Gastrocnemius medialis (tissue), 4 donors: ENCODE measurements at regions not wholly inside any gene's neighbourhood (a gene's known extent, or its start where the extent isn't known, plus 50 kb on each side); places are given as distances from the start of the nearest gene placed in this dataset.

Experiments
- ATAC-seq, 2 donors: fragments of 150-250 bp; one replicate each; pipeline ENCODE4 v1.9.1; 2016
- DNase-seq, 2 donors: peaks; one replicate each; pipeline ENCODE4 v3.0.0-alpha.2; 2019
- H3K27ac ChIP-seq, 4 donors: fragments of 200-600 bp; sonication (generic); 1 replicate in 1 of 4; 2 replicates in 3 of 4; pipeline ENCODE4 v1.5.1; 2016 to 2018; ENCODE audit warnings: mild to moderate bottlenecking in 2 of 4, moderate library complexity in 1 of 4
- H3K27me3 ChIP-seq, 3 donors: fragments of 200-600 bp; sonication (generic) in 2 of 3; 1 replicate in 1 of 3; 2 replicates in 2 of 3; pipeline versions ENCODE4 v1.5.1 to v1.6.0; 2016 to 2019; ENCODE audit warnings: mild to moderate bottlenecking in 1 of 3, moderate library complexity in 1 of 3
- H3K36me3 ChIP-seq, 2 donors: fragments of 200-600 bp; sonication (generic) in 1 of 2; one replicate each; pipeline ENCODE4 v1.5.1; 2017 to 2018
- H3K4me1 ChIP-seq, 2 donors: fragments of 200-600 bp; sonication (generic) in 1 of 2; one replicate each; pipeline ENCODE4 v1.5.1; 2016 to 2017; ENCODE audit warnings: mild to moderate bottlenecking in 2 of 2
- H3K4me3 ChIP-seq, 4 donors: fragments of 200-600 bp; sonication (generic) in 3 of 4; 1 replicate in 1 of 4; 2 replicates in 3 of 4; pipeline ENCODE4 v1.5.1; 2016 to 2019; ENCODE audit warnings: mild to moderate bottlenecking in 2 of 4
- H3K9me3 ChIP-seq, 3 donors: fragments of 200-600 bp; sonication (generic) in 2 of 3; 1 replicate in 1 of 3; 2 replicates in 2 of 3; pipeline ENCODE4 v1.5.1; 2016 to 2019
- POLR2A ChIP-seq, 2 donors: fragments of 450-650 bp; IDR thresholded peaks; one replicate each; pipeline ENCODE4 v1.6.1; 2017; ENCODE audit warnings: antibody characterized with exemption in 2 of 2, mild to moderate bottlenecking in 2 of 2, moderate library complexity in 2 of 2
- in situ Hi-C, 4 donors: fragments of 200-750 bp; cut with MboI; loops; one replicate each; pipeline versions ENCODE4 v1.15.0 to v1.8.0; 2017; ENCODE audit warnings: low sequenced_read_pairs in 4 of 4
- intact Hi-C: fragments of 100-400 bp; cut with DNase I; formaldehyde crosslinking; loops from one replicate; pipeline ENCODE4 v1.15.1; 2023; ENCODE audit warnings: low total_unique reads
- TF ChIP-seq, protein P1 (sequence below), 5 experiments: fragments of 450-650 bp in 3 of 5; fragments of 200-600 bp in 2 of 5; sonication (generic) in 2 of 5; IDR thresholded peaks in 4 of 5; conservative IDR thresholded peaks in 1 of 5; 1 replicate in 4 of 5; 2 replicates in 1 of 5; pipeline ENCODE4 v1.5.1; 2016 to 2019; ENCODE audit warnings: antibody characterized with exemption in 5 of 5, mild to moderate bottlenecking in 3 of 5, moderate library complexity in 3 of 5

DNA sequence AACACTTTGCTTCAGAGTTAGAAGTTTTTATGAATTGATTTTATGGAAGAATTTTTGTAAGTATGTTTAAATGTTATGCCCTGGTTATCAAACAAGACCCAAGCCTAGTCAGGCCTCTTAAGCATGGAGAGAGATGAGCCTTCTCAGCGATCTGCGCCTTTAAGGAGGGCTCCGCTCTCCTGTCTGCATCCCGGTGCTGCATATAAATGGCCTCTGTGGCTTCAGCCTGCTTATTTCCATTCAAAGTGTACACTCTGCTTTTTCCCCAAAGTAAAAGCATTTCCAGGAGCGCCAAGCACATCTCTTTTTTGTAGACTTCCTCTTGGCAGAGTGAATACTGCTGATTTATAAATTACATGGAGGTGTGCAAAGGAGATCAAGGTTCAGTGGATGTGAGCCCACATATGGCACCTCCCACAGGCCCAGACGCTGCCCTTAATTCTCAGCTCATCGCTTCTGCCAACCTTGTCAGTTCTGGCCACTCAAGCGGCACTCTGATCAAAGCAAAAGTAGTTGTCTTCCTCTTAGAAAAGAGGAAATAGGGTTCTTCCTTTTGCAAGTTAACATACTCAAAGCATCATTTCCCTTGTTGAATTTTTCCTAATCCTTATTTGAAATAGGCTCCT is 70.0 kb upstream of the SFMBT2 start:
- Histone ChIP-seq H3K27ac (no peak overlapping the region), H3K4me3 (no peak overlapping the region), H3K9me3 (no peaks in the 10 kb centered on the region), H3K4me1 (peaks cover 0 to 1% of the 10 kb centered on the region in 2 donors), H3K27me3 (no peaks in the 10 kb centered on the region), H3K36me3 (no peaks in the 10 kb centered on the region)
- no peak for ATAC-seq
- intact Hi-C loops (no loop called here), in situ Hi-C loops (no loop called here)
- no peak for DNase-seq
- TF ChIP-seq, protein P1, sequence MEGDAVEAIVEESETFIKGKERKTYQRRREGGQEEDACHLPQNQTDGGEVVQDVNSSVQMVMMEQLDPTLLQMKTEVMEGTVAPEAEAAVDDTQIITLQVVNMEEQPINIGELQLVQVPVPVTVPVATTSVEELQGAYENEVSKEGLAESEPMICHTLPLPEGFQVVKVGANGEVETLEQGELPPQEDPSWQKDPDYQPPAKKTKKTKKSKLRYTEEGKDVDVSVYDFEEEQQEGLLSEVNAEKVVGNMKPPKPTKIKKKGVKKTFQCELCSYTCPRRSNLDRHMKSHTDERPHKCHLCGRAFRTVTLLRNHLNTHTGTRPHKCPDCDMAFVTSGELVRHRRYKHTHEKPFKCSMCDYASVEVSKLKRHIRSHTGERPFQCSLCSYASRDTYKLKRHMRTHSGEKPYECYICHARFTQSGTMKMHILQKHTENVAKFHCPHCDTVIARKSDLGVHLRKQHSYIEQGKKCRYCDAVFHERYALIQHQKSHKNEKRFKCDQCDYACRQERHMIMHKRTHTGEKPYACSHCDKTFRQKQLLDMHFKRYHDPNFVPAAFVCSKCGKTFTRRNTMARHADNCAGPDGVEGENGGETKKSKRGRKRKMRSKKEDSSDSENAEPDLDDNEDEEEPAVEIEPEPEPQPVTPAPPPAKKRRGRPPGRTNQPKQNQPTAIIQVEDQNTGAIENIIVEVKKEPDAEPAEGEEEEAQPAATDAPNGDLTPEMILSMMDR (IDR thresholded peaks at IDR 0.05 in 4 of 5, conservative IDR thresholded peaks at IDR 0.05 in 1 of 5): no peak
- TF ChIP-seq POLR2A (IDR thresholded peaks at IDR 0.05): no peak

DNA sequence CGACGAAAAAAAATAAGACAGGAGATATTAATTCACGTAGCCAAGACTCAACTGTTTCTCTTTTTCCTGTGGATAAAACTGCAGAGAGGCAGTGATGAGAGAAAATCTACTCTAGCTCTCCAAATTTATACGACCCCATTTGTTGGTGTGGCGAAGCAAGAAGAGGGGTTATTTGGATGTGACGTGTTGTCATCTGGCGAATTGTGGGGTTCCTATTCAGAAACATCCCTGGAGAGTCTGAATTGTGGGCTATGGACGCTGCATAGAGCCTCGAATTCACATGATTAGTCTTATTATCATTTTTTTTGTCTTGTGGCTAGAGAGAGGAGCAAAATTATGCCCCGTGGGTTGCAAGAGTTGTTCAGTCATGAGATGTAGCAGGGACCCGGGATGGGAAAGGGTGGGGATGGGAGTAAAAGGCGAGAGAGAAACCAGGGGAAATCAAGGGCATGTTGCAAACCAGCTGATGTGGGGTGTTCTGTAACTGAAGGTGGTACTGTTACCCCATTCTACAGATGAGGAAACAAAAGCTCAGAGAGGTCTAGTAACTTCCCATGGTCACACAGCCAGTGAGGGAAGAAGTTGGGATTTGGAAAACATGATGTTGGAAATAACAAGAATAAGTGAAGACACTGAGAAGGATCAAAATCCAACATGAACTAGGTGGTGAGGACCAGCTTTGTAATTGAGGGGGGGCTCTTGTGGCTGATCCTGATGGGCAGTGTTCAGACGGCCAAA is 69.2 kb upstream of the SFMBT2 start:
- ATAC-seq (no peak), DNase-seq (no peak)
- no peaks in the 10 kb centered on the region for H3K27me3 ChIP-seq
- H3K36me3 ChIP-seq: no peaks in the 10 kb centered on the region
- TF ChIP-seq POLR2A (IDR thresholded peaks at IDR 0.05): no peak
- TF ChIP-seq, protein P1 (IDR thresholded peaks at IDR 0.05 in 4 of 5, conservative IDR thresholded peaks at IDR 0.05 in 1 of 5): no peak
- in situ Hi-C loops: no loop called here
- H3K4me1 ChIP-seq: peaks cover 2 to 5% of the 10 kb centered on the region in 2 donors
- no peak overlapping the region for H3K27ac ChIP-seq
- no peaks in the 10 kb centered on the region for H3K9me3 ChIP-seq
- no peak overlapping the region for H3K4me3 ChIP-seq
- intact Hi-C loops: no loop called here

DNA sequence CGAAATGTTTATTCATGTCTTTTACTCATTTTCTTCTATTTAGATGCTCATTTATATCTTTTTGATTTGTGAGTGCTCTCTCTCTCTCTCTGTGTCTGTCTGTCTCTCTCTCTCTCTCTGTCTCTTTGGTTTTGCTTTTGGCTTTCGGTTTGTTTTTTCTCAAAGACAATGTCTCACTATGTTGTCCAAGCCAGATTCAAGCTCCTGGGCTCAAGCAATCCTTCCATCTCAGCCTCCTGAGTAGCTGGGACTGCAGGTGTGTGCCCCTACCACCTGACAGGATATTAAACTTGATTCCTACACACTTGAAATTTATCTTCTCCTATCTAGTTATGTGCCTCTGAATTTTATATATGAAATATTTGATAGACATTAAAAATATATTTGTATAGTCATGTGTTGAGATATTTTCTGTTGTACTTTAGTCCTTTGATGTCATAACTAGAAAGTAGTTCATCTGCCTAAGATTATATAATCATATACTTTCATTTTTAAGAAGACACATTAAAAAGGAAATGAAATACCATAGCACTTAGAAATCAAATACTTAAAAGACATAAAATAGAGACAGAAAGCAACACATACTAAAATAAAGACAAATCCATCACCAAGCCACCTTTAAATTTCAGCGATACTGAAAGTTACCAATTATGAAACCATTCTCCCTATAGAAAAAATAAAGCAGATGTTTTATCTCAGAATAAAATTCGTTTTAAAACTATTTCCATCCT is 68.1 kb upstream of the SFMBT2 start:
- H3K4me3 ChIP-seq: no peak overlapping the region
- no peaks in the 10 kb centered on the region for H3K27me3 ChIP-seq
- no peaks in the 10 kb centered on the region for H3K9me3 ChIP-seq
- in situ Hi-C loops: no loop called here
- DNase-seq (no peak), ATAC-seq (no peak)
- no peaks in the 10 kb centered on the region for H3K36me3 ChIP-seq
- H3K27ac ChIP-seq: no peak overlapping the region
- intact Hi-C loops: no loop called here
- TF ChIP-seq, protein P1 (IDR thresholded peaks at IDR 0.05 in 4 of 5, conservative IDR thresholded peaks at IDR 0.05 in 1 of 5): no peak
- no peak for TF ChIP-seq POLR2A (IDR thresholded peaks at IDR 0.05)
- peaks cover 3 to 5% of the 10 kb centered on the region in 2 donors for H3K4me1 ChIP-seq

DNA sequence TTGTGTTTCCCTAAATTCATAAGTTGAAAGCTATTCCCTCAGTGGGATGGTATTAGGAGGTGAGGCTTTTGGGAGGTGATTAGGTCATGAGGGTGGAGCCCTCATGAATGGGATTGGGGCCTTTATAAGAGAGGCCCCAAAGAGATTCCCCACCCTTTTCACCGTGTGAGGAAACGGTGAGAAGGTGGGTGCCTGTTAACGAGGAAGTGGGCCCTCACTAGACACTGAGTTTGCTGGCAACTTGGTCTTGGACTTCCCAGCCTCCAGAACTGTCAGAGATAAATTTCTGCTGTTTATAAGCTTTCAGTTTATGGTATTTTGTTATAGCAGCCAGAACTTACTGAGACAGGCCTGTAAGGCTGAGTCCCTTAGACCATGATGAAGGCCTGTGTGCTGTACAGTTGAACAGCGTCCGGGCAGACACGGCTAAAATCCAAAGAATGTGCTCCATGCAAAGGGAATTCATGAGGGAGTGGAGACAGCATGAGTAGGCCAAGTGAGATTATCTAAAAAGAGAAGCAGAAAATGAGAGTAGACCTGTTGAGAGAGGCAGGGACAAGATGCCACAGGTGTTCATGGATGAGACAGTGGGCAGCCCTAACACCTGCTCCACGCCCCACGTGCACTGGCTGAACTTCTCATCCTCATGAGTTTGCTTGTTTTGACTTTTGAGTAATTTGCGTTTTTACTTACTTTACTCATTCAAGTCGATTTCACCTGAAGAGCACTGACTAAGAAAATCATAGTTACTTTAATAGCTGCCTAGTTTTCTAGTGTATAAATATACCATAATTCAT is 66.9 kb upstream of the SFMBT2 start:
- no peak for DNase-seq
- no peaks in the 10 kb centered on the region for H3K36me3 ChIP-seq
- intact Hi-C loops (no loop called here), in situ Hi-C loops (no loop called here)
- peaks cover 3 to 5% of the 10 kb centered on the region in 2 donors for H3K4me1 ChIP-seq
- TF ChIP-seq, protein P1 (IDR thresholded peaks at IDR 0.05 in 4 of 5, conservative IDR thresholded peaks at IDR 0.05 in 1 of 5): no peak
- no peak for TF ChIP-seq POLR2A (IDR thresholded peaks at IDR 0.05)
- no peak overlapping the region for H3K4me3 ChIP-seq
- no peaks in the 10 kb centered on the region for H3K9me3 ChIP-seq
- H3K27me3 ChIP-seq: no peaks in the 10 kb centered on the region
- H3K27ac ChIP-seq: no peak overlapping the region
- ATAC-seq: no peak
